Panc1 (cell line): ENCODE measurements at regions not wholly inside any gene's neighbourhood (a gene's known extent, or its start where the extent isn't known, plus 50 kb on each side); places are given as distances from the start of the nearest gene placed in this dataset.

ENCODE experiments used
- CTCF ChIP-seq: fragments of 450-650 bp; IDR thresholded peaks from 2 replicates; pipeline ENCODE4 v1.5.1; 2017; ENCODE audit warnings: mild to moderate bottlenecking
- SIN3A ChIP-seq: IDR thresholded peaks from 2 replicates; pipeline ENCODE4 v1.6.1; 2012; ENCODE audit warnings: low read depth, mild to moderate bottlenecking, low read length, moderate library complexity, borderline replicate concordance; ENCODE audit not compliant: insufficient read depth
- TF ChIP-seq, protein P1 (sequence below), 2 experiments: IDR thresholded peaks; 2 replicates each; pipeline ENCODE4 v1.6.1; 2011 to 2012; ENCODE audit warnings: low read depth in 2 of 2, control low read depth in 1 of 2, low read length in 1 of 2, mild to moderate bottlenecking in 1 of 2, moderate library complexity in 1 of 2; ENCODE audit not compliant: insufficient read depth in 1 of 2

- TF ChIP-seq CTCF, result no peak
- TF ChIP-seq SIN3A, result no peak
- TF ChIP-seq, protein P1, sequence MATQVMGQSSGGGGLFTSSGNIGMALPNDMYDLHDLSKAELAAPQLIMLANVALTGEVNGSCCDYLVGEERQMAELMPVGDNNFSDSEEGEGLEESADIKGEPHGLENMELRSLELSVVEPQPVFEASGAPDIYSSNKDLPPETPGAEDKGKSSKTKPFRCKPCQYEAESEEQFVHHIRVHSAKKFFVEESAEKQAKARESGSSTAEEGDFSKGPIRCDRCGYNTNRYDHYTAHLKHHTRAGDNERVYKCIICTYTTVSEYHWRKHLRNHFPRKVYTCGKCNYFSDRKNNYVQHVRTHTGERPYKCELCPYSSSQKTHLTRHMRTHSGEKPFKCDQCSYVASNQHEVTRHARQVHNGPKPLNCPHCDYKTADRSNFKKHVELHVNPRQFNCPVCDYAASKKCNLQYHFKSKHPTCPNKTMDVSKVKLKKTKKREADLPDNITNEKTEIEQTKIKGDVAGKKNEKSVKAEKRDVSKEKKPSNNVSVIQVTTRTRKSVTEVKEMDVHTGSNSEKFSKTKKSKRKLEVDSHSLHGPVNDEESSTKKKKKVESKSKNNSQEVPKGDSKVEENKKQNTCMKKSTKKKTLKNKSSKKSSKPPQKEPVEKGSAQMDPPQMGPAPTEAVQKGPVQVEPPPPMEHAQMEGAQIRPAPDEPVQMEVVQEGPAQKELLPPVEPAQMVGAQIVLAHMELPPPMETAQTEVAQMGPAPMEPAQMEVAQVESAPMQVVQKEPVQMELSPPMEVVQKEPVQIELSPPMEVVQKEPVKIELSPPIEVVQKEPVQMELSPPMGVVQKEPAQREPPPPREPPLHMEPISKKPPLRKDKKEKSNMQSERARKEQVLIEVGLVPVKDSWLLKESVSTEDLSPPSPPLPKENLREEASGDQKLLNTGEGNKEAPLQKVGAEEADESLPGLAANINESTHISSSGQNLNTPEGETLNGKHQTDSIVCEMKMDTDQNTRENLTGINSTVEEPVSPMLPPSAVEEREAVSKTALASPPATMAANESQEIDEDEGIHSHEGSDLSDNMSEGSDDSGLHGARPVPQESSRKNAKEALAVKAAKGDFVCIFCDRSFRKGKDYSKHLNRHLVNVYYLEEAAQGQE (IDR thresholded peaks at IDR 0.05; ENCODE audit: insufficient read depth in 1 of 2, low read depth in 2 of 2, low read length in 1 of 2), result no peak
These were observed 1513.9 kb upstream of the PCDH10 start for GRCh38 chr4:131635191-131635590.
